ENCODE measurements at regions not wholly inside any gene's neighbourhood (a gene's known extent, or its start where the extent isn't known, plus 50 kb on each side); places are given as distances from the start of the nearest gene placed in this dataset.

DNA sequence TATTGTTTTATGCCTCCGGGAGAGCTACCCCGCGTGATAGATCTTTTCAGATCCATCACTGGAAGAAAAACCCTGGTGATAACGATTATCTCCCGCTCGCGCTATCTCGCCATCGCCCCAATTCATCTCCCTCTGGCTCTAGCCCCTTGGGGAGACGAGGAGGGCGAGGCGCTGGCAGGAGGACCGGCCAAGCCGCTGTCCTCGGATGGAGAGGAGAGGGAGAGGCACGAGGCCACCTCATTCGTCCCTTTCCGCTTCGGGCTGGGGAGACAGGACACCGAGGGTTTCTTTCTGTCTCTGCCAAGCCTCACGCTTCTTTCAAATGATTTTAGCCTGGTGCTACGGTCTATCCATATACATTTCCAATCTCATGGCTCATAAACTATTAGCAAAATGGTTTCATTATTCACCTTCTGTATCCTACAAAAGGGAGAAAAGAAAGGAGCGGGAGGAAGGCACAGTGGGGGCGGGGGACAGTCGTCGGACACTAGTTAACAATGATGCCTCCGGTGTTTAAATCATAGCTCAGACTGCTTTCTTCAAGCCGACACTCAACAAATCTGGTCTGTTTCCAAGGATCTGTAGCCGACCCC lies 415.0 kb upstream of the ESRRG start:
- no peak for TF ChIP-seq NFIC (IDR thresholded peaks at IDR 0.05)
- no peak for TF ChIP-seq EP300 (IDR thresholded peaks at IDR 0.05; ENCODE audit: borderline replicate concordance)
- no peak for TF ChIP-seq FOXM1 (IDR thresholded peaks at IDR 0.05; ENCODE audit: borderline replicate concordance, low read depth)
- no peak for TF ChIP-seq RAD21 (IDR thresholded peaks at IDR 0.05; ENCODE audit: low read depth)
- no peak for TF ChIP-seq TAF1 (IDR thresholded peaks at IDR 0.05; ENCODE audit: low read depth)
- no peak for TF ChIP-seq TEAD4 (IDR thresholded peaks at IDR 0.05)
- no peak for TF ChIP-seq REST (IDR thresholded peaks at IDR 0.05; ENCODE audit: low read depth)
- TF ChIP-seq EGR1 (IDR thresholded peaks at IDR 0.05): no peak
- no peak for TF ChIP-seq YY1 (IDR thresholded peaks at IDR 0.05; ENCODE audit: low read depth)
- no peak for TF ChIP-seq USF1 (IDR thresholded peaks at IDR 0.05)
- no peak for TF ChIP-seq CEBPB (IDR thresholded peaks at IDR 0.05)
- TF ChIP-seq, protein P1, sequence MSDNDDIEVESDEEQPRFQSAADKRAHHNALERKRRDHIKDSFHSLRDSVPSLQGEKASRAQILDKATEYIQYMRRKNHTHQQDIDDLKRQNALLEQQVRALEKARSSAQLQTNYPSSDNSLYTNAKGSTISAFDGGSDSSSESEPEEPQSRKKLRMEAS (IDR thresholded peaks at IDR 0.05): no peak
- no peak for TF ChIP-seq ZBTB7A (IDR thresholded peaks at IDR 0.05; ENCODE audit: low read depth)
- no peak for TF ChIP-seq TCF12 (IDR thresholded peaks at IDR 0.05; ENCODE audit: low read depth)
- TF ChIP-seq CREB1 (IDR thresholded peaks at IDR 0.05; ENCODE audit: low read depth): no peak

DNA sequence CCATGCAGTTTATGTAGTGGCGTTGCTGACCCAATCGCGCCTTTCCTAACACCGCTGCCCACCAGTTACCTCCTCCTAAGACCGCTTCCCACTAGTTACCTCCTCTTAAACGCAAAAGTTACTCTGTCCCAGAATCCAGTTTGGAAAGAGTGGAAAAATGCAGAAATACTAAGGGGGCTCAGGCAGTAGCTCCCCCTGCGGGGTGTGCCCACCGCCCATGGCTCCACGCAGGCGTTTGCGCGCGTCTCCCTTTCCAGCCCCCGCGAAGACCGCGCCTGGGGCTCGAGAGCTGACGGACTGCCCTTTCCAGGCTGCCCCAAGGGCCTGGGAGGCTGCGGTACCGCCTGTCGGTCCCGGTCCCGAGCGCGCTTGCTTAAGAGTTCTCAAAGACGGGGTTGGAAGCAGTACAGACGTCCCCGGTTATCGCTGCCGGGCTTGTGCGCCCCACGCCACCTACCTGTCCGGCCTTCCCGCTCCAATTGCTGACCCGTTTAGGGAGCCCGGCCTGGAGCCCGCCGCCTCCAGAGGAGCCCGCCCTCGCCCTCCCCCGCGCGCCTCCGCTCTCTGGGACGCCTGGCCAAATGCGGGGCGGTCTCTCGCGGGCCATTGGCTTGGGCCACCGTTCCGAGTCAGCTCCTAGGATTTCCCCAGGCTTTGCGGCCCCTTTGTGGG lies 414.1 kb upstream of the ESRRG start:
- no peak for TF ChIP-seq REST (IDR thresholded peaks at IDR 0.05; ENCODE audit: low read depth)
- no peak for TF ChIP-seq YY1 (IDR thresholded peaks at IDR 0.05; ENCODE audit: low read depth)
- no peak for TF ChIP-seq USF1 (IDR thresholded peaks at IDR 0.05)
- no peak for TF ChIP-seq EP300 (IDR thresholded peaks at IDR 0.05; ENCODE audit: borderline replicate concordance)
- TF ChIP-seq CREB1 (IDR thresholded peaks at IDR 0.05; ENCODE audit: low read depth): no peak
- no peak for TF ChIP-seq TCF12 (IDR thresholded peaks at IDR 0.05; ENCODE audit: low read depth)
- no peak for TF ChIP-seq NFIC (IDR thresholded peaks at IDR 0.05)
- TF ChIP-seq EGR1 (IDR thresholded peaks at IDR 0.05): no peak
- no peak for TF ChIP-seq FOXM1 (IDR thresholded peaks at IDR 0.05; ENCODE audit: borderline replicate concordance, low read depth)
- no peak for TF ChIP-seq CEBPB (IDR thresholded peaks at IDR 0.05)
- no peak for TF ChIP-seq TAF1 (IDR thresholded peaks at IDR 0.05; ENCODE audit: low read depth)
- no peak for TF ChIP-seq RAD21 (IDR thresholded peaks at IDR 0.05; ENCODE audit: low read depth)
- TF ChIP-seq TEAD4 (IDR thresholded peaks at IDR 0.05): no peak

DNA sequence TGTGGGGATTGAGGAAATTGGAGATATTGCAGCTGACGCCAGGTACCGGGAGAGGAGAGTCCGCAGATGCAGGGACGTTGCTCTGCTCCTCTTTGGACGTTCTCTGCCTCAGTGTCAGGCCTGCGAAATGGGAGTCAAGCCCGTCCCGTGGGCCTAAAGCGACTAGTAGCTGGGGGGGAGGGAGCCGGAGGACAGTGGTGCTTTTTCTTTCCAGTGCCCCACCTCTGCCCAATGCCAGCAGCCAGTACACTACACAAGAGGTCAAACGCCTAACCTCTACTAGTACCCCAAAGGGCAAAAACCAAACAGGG lies 413.6 kb upstream of the ESRRG start:
- TF ChIP-seq, protein P1 (IDR thresholded peaks at IDR 0.05): no peak
- TF ChIP-seq CREB1 (IDR thresholded peaks at IDR 0.05; ENCODE audit: low read depth): no peak
- TF ChIP-seq TEAD4 (IDR thresholded peaks at IDR 0.05): no peak
- no peak for TF ChIP-seq FOXM1 (IDR thresholded peaks at IDR 0.05; ENCODE audit: borderline replicate concordance, low read depth)
- no peak for TF ChIP-seq EP300 (IDR thresholded peaks at IDR 0.05; ENCODE audit: borderline replicate concordance)
- no peak for TF ChIP-seq USF1 (IDR thresholded peaks at IDR 0.05)
- no peak for TF ChIP-seq TAF1 (IDR thresholded peaks at IDR 0.05; ENCODE audit: low read depth)
- no peak for TF ChIP-seq NFIC (IDR thresholded peaks at IDR 0.05)
- no peak for TF ChIP-seq TCF12 (IDR thresholded peaks at IDR 0.05; ENCODE audit: low read depth)
- TF ChIP-seq YY1 (IDR thresholded peaks at IDR 0.05; ENCODE audit: low read depth): no peak
- TF ChIP-seq ZBTB7A (IDR thresholded peaks at IDR 0.05; ENCODE audit: low read depth): no peak
- no peak for TF ChIP-seq EGR1 (IDR thresholded peaks at IDR 0.05)
- TF ChIP-seq REST (IDR thresholded peaks at IDR 0.05; ENCODE audit: low read depth): no peak
- TF ChIP-seq RAD21 (IDR thresholded peaks at IDR 0.05; ENCODE audit: low read depth): no peak
- TF ChIP-seq CEBPB (IDR thresholded peaks at IDR 0.05): no peak
